Keratinocyte (primary cell): ENCODE measurements at regions not wholly inside any gene's neighbourhood (a gene's known extent, or its start where the extent isn't known, plus 50 kb on each side); places are given as distances from the start of the nearest gene placed in this dataset.

ENCODE experiments used
- CTCF ChIP-seq, 3 experiments: IDR thresholded peaks in 1 of 3; conservative IDR thresholded peaks in 1 of 3; optimal IDR thresholded peaks in 1 of 3; 2 replicates in 2 of 3; 3 replicates in 1 of 3; pipeline versions ENCODE3 to v1.5.1; 2011; ENCODE audit warnings: low read length in 3 of 3, mild to moderate bottlenecking in 3 of 3, moderate library complexity in 2 of 3, control low read depth in 1 of 3, inconsistent platforms in 1 of 3; ENCODE audit not compliant: insufficient read depth in 2 of 3; ENCODE audit errors: extremely low read depth in 1 of 3
- EZH2 ChIP-seq: IDR thresholded peaks from one replicate; pipeline ENCODE4 v1.6.1; 2012; ENCODE audit warnings: inconsistent platforms, mild to moderate bottlenecking, low read length, moderate library complexity

GRCh38 chr11:106480581-106481190 is 403.2 kb downstream of the AASDHPPT start:
- no peak for TF ChIP-seq CTCF (optimal IDR thresholded peaks at IDR 0.05 in 1 of 3, IDR thresholded peaks at IDR 0.05 in 1 of 3, conservative IDR thresholded peaks at IDR 0.05 in 1 of 3; ENCODE audit: extremely low read depth in 1 of 3, insufficient read depth in 2 of 3, low read length in 3 of 3)
- no peak for TF ChIP-seq EZH2
